AG04450 (cell line): ENCODE measurements at regions not wholly inside any gene's neighbourhood (a gene's known extent, or its start where the extent isn't known, plus 50 kb on each side); places are given as distances from the start of the nearest gene placed in this dataset.
A peak's percentile ranks its signal among the peaks of the same experiment; 100 is the strongest.

ENCODE experiments used
- CTCF ChIA-PET: fragments of 300-600, 350-600 bp; formaldehyde crosslinking; extraction: SDS; loops from one replicate; lab custom pipeline; 2022; ENCODE audit warnings: antibody characterized with exemption, inconsistent platforms; lab: Charles Lee
- POLR2A ChIA-PET: fragments of 350-600 bp; formaldehyde crosslinking; extraction: SDS; loops from one replicate; lab custom pipeline; 2021; ENCODE audit warnings: antibody characterized with exemption, inconsistent platforms; lab: Yijun Ruan, JAX
- DNase-seq: peaks from one replicate; pipeline ENCODE4 v3.0.0-alpha.2; 2011; ENCODE audit warnings: low read depth, low spot score
- H3K27ac ChIP-seq: one replicate; pipeline ENCODE4 v1.5.1; 2012; ENCODE audit warnings: low read depth, low read length, control low read depth
- H3K27me3 ChIP-seq: one replicate; pipeline ENCODE4 v1.6.0; 2012; ENCODE audit warnings: low read length; ENCODE audit not compliant: control insufficient read depth, insufficient read depth
- H3K4me3 ChIP-seq: 2 replicates; pipeline ENCODE4 v1.5.1; 2011; ENCODE audit warnings: mild to moderate bottlenecking, low read depth, low read length, control low read depth
- H3K9me3 ChIP-seq: 2 replicates; pipeline ENCODE4 v1.5.1; 2012; ENCODE audit warnings: low read length; ENCODE audit not compliant: control insufficient read depth, insufficient read depth
- CTCF ChIP-seq: IDR thresholded peaks from 2 replicates; pipeline ENCODE4 v1.5.1; 2011; ENCODE audit warnings: low read depth, low read length, control low read depth, inconsistent platforms

GRCh38 chr7:41007811-41008210 lies 695.1 kb downstream of the INHBA start:
- DNase-seq: no peak
- no peak overlapping the region for H3K27ac ChIP-seq
- ChIA-PET POLR2A (interaction anchor here (0.6 kb wide), 1 partner anchor 63 kb away, joined by 4 read pairs; no protein-coding TSS in a partner anchor), CTCF (interaction anchor here (0.6 to 0.7 kb wide), 2 partner anchors 18 to 774 kb away, joined by 3 read pairs; no protein-coding TSS in a partner anchor)
- peaks cover 2% of the 10 kb centered on the region; the same call in 1 of the 2 replicates for H3K9me3 ChIP-seq
- TF ChIP-seq CTCF: no peak
- H3K4me3 ChIP-seq: no peak overlapping the region
- no peaks in the 10 kb centered on the region for H3K27me3 ChIP-seq

DNA sequence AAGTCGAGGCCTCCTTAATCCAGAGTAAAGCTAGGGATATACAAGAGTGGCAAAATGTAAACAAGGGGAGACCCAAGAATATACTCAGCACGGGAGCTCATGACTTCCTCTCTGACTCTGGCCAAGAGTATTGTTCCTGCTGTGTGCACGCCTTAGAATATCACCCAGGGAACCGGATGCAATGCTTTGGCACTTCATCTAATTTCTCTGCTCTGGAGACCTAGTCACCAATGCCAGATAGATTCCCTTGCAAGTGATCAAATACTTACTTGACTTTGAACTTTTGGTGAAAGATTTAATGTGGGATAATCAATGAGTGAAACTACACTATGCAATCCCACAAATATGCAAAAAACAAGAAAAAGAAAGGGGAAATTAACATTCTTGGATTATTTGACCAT lies 695.5 kb downstream of the INHBA start:
- H3K9me3 ChIP-seq: peaks cover 2% of the 10 kb centered on the region; the same call in 1 of the 2 replicates
- POLR2A ChIA-PET: interaction anchor here (0.6 kb wide), 1 partner anchor 62 kb away, joined by 4 read pairs; no protein-coding TSS in a partner anchor
- H3K4me3 ChIP-seq: no peak overlapping the region
- no peak for DNase-seq
- H3K27me3 ChIP-seq: no peaks in the 10 kb centered on the region
- no peak for TF ChIP-seq CTCF
- no peak overlapping the region for H3K27ac ChIP-seq
- CTCF ChIA-PET: interaction anchor here (0.6 to 1.0 kb wide), 2 partner anchors 689 to 774 kb away, joined by 3 read pairs; no protein-coding TSS in a partner anchor

DNA sequence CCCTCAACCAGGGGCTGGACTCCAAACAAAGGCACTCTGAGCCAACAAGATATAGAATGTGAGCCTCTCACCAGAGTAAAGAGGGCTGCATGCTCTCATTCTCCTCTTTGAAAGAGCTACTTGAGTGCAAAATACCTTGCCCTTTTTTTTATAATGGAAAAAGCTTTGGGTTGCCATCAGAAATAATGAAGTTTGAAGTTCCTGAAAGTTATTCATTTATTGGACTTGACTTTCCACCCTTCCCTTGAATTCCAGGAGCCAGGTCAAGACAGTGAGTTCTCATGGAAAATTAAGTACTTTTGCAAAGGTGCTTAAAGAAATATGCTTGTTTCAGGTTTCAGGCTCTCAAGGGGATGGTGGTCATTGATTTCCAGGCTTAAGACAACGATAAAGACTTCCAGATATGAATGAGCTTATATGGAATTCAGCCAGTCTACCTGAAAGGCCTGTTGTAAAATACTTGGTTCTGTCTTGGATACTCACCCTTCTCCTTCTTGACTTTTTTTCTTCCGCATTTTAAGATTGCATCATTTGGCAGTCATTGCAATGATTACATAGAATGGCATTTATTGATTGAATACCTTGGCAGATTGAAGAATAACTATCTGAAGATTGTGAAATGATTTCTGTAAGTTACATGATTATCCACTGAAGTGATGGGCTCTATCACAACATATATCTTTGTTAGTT lies 696.4 kb downstream of the INHBA start:
- Histone ChIP-seq H3K27me3 (no peaks in the 10 kb centered on the region), H3K9me3 (peaks cover 2% of the 10 kb centered on the region; the same call in 1 of the 2 replicates), H3K27ac (no peak overlapping the region), H3K4me3 (no peak overlapping the region)
- ChIA-PET CTCF (interaction anchor here (0.7 to 1.0 kb wide), 2 partner anchors 229 to 690 kb away, joined by 3 read pairs; no protein-coding TSS in a partner anchor), POLR2A (no interaction called here)
- TF ChIP-seq CTCF: no peak
- DNase-seq: no peak

DNA sequence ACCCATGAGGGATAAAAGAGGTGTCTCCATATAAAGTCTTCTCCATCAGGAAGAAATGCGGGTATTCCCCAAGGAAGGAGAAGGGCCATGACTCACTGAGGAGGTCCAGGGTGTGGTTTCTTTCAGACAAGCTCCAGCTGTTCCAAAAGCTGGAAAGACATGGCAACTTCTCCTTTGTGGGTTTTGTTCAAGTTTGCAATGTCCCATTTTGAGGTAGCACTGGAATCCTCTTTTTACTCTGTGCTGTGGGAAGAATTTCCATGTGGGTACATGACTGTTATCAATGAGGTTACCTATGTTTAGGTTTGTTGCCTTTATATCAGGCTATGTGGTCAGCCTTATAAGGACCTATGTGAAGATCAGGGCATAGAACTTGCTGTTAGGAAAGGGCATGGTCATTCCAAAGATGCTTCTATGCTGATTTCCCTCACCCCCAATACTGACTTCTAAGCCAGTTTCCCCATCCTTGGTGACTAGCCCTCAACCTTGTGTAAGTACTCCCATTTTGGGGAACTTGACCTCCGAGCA lies 697.5 kb downstream of the INHBA start:
- H3K27ac ChIP-seq: peak overlapping the region; percentile 43
- TF ChIP-seq CTCF: no peak
- H3K4me3 ChIP-seq: no peak overlapping the region
- ChIA-PET CTCF (interaction anchor here (0.6 to 1.2 kb wide), 2 partner anchors 606 to 704 kb away, joined by 3 read pairs; no protein-coding TSS in a partner anchor), POLR2A (no interaction called here)
- no peaks in the 10 kb centered on the region for H3K27me3 ChIP-seq
- peaks cover 2% of the 10 kb centered on the region; the same call in 1 of the 2 replicates for H3K9me3 ChIP-seq
- DNase-seq: peak; percentile 70
